GM06990 (cell line): ENCODE measurements at regions not wholly inside any gene's neighbourhood (a gene's known extent, or its start where the extent isn't known, plus 50 kb on each side); places are given as distances from the start of the nearest gene placed in this dataset.

ENCODE experiments used
- DNase-seq: peaks from one replicate; pipeline ENCODE4 v3.0.0-alpha.2; 2011; ENCODE audit not compliant: insufficient read length; ENCODE audit errors: extremely low read depth
- H3K27me3 ChIP-seq: replicated peaks from 2 replicates; pipeline ENCODE4 v1.6.0; 2011; ENCODE audit warnings: low read length; ENCODE audit not compliant: control insufficient read depth, insufficient read depth
- H3K36me3 ChIP-seq: 2 replicates; pipeline ENCODE4 v1.5.1; 2011; ENCODE audit warnings: low read length; ENCODE audit not compliant: control insufficient read depth, insufficient read depth
- H3K4me3 ChIP-seq: replicated peaks from 2 replicates; pipeline ENCODE4 v1.5.1; 2011; ENCODE audit warnings: low read depth, mild to moderate bottlenecking, control low read depth, low read length
- TF ChIP-seq, protein P1 (sequence below): IDR thresholded peaks from 2 replicates; pipeline ENCODE4 v1.5.1; 2011; ENCODE audit warnings: low read length, control low read depth, mild to moderate bottlenecking, inconsistent platforms; ENCODE audit not compliant: insufficient read depth, poor library complexity, severe bottlenecking

DNA sequence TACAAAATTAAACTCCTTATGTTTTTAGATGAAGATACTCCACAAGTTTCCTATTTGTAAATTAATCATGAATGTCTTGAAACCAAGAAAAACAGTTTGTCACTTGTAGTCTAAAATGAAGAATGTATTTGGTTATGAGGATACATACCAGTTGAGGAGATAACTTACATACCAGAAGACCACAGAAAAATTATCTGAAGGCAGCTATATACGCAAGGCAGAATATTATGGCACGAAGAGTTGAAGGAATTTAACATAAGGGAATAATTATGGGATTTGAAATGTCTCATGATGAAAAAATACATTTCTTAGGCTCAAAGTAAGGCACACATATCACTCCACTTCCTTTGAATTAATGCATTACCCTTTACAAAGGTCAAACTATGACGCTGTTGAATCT lies 73.3 kb downstream of the IFI44 start:
- TF ChIP-seq, protein P1, sequence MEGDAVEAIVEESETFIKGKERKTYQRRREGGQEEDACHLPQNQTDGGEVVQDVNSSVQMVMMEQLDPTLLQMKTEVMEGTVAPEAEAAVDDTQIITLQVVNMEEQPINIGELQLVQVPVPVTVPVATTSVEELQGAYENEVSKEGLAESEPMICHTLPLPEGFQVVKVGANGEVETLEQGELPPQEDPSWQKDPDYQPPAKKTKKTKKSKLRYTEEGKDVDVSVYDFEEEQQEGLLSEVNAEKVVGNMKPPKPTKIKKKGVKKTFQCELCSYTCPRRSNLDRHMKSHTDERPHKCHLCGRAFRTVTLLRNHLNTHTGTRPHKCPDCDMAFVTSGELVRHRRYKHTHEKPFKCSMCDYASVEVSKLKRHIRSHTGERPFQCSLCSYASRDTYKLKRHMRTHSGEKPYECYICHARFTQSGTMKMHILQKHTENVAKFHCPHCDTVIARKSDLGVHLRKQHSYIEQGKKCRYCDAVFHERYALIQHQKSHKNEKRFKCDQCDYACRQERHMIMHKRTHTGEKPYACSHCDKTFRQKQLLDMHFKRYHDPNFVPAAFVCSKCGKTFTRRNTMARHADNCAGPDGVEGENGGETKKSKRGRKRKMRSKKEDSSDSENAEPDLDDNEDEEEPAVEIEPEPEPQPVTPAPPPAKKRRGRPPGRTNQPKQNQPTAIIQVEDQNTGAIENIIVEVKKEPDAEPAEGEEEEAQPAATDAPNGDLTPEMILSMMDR = no peak
- no peaks in the 10 kb centered on the region; the same call in 1 of the 2 replicates for H3K27me3 ChIP-seq
- DNase-seq = no peak
- H3K36me3 ChIP-seq = no peaks in the 10 kb centered on the region
- no peak overlapping the region for H3K4me3 ChIP-seq

DNA sequence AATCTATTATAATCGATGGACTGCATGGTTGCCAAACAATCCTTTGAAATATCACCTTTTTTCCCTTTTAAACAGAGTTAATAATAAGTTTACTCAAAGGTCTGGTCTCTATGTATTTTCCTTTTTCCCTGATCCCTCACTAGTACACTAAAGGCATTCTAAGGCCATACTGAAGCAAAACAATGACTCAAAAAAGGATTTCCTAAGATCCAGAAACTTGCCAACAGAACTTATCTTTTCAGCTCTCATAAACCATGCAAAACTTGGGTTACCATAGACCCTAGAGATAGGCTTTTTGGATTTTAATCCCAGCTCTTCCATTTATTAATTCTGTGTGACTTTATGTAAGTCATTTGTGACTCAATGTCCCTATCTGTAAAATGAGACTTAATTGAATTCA lies 77.1 kb downstream of the IFI44 start:
- H3K36me3 ChIP-seq = no peaks in the 10 kb centered on the region
- no peaks in the 10 kb centered on the region for H3K27me3 ChIP-seq
- TF ChIP-seq, protein P1 = no peak
- no peak overlapping the region for H3K4me3 ChIP-seq
- no peak for DNase-seq

DNA sequence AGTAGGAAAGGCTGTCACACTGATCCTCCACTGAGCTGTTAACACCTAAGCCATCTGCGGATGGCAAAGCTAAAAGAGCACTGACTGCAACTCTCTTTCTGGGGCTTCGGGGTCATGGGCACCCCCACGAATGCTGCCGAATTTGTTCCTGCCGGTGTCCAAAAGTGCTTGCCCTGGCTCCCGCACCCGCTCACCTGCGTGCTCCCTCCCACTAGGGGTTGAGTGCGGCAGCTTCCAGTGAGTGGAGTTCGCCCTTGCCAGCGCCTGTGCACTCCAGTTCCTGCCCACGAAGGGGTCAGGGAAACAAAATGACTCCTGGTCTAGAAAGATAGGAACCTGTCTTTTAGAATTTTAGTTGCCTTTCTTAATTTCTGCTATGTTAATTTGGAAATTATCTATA lies 78.7 kb downstream of the IFI44 start:
- Histone ChIP-seq H3K36me3 (no peaks in the 10 kb centered on the region), H3K4me3 (no peak overlapping the region), H3K27me3 (no peaks in the 10 kb centered on the region)
- TF ChIP-seq, protein P1 = no peak
- no peak for DNase-seq

DNA sequence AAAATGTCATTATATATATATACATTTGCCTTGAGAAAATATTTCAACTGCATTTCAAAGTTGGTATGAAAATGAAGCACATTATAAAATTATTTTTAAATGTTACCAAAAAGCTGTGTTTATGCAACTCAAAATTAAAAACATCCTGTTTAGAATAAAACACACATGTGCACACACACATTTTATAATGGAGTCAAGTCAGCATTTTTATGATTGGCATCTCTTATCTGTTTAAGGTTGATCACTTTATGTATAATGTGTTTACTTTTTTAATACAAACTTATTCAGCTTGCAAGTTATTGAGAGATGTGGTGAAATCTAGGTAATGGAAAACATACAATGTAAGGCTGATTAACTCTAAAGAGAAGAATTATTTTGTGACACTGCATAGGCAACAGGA lies 80.4 kb downstream of the IFI44 start:
- TF ChIP-seq, protein P1 = no peak

DNA sequence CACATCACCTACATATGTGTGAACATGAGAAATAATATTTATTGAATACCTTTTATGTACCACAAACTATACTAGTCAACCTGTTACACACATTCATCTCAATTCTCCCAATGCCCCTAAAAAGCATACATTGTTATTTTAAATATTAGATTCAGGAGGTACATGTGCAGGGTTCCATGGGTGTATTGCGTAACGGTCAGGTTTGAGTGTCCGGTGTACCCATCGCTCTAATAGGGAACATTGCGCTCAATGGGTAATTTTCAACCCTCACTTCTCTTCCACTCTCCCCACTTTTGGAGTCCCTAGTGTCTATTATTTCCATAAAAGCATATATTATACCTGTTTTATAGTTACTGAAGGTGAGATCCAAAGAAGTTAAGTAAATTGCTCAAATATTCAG lies 82.0 kb downstream of the IFI44 start:
- H3K4me3 ChIP-seq = no peak overlapping the region
- TF ChIP-seq, protein P1 = no peak
- no peaks in the 10 kb centered on the region for H3K36me3 ChIP-seq
- no peak for DNase-seq
- H3K27me3 ChIP-seq = no peaks in the 10 kb centered on the region

More for the DNA sequence above, 80.4 kb downstream of the IFI44 start:
- Histone ChIP-seq H3K27me3 (no peaks in the 10 kb centered on the region), H3K4me3 (no peak overlapping the region), H3K36me3 (no peaks in the 10 kb centered on the region)
- no peak for DNase-seq

DNA sequence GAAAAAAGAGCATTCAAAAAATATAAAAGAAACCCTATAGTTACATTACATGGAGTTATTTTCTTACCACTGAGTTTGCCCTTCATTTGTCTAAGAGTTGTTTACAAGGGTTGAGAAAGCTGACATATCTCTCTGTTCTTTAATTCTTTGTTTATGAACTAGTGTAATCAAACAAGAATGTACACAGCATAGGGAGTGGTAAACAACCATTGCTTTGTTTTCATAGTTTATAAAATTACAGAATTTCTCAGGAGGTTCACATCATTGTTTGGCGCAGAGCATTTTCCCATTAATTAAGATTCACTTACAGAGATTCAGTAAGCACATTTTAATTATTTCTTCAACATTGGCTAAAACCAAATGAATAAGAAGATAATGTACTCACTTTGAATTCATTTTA lies 87.6 kb downstream of the IFI44 start:
- no peak for DNase-seq
- Histone ChIP-seq H3K4me3 (no peak overlapping the region), H3K27me3 (no peaks in the 10 kb centered on the region), H3K36me3 (no peaks in the 10 kb centered on the region)
- TF ChIP-seq, protein P1 = no peak
